GM20000 (cell line): ENCODE measurements at regions not wholly inside any gene's neighbourhood (a gene's known extent, or its start where the extent isn't known, plus 50 kb on each side); places are given as distances from the start of the nearest gene placed in this dataset.

Experiments
- DNase-seq: peaks from one replicate; pipeline ENCODE4 v3.0.0; 2012; ENCODE audit warnings: low spot score
- TF ChIP-seq, protein P1 (sequence below): IDR thresholded peaks from 2 replicates; pipeline ENCODE4 v1.5.1; 2012; ENCODE audit warnings: mild to moderate bottlenecking, control low read depth; ENCODE audit errors: extremely low read depth, missing control alignments

DNA sequence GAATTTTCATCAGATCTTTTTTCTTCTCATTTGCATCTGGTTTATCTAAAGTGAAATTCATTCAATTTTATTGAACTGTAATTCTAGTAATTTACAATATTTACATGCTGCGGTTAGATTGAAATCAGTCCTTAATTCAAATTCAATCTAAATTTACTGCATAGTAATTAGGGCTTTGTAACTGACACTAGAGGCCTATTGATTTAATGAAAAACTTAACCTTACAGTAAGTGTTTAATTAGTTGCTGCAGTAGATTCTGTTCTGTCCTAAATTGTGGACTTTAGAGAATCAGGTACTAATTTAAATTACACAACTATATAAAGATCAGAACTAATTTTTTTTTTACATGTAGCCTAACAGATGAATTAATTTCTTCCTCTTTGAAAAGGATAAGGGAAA, 758.8 kb upstream of the TENM3 start:
- TF ChIP-seq, protein P1, sequence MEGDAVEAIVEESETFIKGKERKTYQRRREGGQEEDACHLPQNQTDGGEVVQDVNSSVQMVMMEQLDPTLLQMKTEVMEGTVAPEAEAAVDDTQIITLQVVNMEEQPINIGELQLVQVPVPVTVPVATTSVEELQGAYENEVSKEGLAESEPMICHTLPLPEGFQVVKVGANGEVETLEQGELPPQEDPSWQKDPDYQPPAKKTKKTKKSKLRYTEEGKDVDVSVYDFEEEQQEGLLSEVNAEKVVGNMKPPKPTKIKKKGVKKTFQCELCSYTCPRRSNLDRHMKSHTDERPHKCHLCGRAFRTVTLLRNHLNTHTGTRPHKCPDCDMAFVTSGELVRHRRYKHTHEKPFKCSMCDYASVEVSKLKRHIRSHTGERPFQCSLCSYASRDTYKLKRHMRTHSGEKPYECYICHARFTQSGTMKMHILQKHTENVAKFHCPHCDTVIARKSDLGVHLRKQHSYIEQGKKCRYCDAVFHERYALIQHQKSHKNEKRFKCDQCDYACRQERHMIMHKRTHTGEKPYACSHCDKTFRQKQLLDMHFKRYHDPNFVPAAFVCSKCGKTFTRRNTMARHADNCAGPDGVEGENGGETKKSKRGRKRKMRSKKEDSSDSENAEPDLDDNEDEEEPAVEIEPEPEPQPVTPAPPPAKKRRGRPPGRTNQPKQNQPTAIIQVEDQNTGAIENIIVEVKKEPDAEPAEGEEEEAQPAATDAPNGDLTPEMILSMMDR, result no peak
- DNase-seq, result no peak

DNA sequence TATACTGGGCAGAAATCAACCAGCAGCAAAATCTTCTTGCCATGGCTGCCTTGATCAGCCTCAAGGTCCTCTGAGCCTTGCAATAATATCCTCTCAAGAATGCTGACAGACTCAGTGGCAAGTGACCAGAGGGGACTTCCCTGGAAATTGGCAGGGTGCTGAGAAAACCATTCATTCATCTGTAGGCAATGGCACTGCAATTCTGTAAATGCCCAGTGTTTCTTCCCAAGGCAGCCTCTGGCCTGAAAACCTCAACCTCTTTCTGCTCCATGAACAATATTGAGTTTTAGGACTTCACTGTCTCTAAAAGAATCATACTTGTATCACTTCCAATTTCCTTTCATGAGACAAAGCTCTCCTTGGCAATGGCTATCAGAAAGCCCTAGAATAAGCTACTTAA, 754.3 kb upstream of the TENM3 start:
- DNase-seq, result no peak
- TF ChIP-seq, protein P1, result no peak

DNA sequence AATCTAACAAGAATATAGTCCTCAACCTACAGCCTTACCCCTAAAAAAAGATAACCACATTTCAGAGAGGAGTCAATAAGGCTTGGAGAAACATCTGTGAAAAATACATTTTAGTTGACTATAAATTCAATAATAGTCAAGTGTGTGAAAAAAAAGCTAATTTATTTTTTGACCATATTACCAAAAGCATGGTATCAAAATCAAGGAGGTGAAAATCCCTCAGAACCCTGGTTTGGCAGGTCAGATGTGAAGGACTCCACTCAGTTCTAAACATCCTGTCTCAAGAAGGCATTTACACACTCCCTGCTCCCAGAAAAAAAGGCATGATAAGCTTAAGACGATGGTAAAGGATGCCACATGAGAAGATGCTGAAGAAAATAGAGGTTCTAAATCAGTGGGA, 745.1 kb upstream of the TENM3 start:
- TF ChIP-seq, protein P1, result no peak
- DNase-seq, result no peak

- DNase-seq, result no peak
- TF ChIP-seq, protein P1, result no peak
Measured at GRCh38 chr4:181502611-181503010, 740.6 kb upstream of the TENM3 start.

DNA sequence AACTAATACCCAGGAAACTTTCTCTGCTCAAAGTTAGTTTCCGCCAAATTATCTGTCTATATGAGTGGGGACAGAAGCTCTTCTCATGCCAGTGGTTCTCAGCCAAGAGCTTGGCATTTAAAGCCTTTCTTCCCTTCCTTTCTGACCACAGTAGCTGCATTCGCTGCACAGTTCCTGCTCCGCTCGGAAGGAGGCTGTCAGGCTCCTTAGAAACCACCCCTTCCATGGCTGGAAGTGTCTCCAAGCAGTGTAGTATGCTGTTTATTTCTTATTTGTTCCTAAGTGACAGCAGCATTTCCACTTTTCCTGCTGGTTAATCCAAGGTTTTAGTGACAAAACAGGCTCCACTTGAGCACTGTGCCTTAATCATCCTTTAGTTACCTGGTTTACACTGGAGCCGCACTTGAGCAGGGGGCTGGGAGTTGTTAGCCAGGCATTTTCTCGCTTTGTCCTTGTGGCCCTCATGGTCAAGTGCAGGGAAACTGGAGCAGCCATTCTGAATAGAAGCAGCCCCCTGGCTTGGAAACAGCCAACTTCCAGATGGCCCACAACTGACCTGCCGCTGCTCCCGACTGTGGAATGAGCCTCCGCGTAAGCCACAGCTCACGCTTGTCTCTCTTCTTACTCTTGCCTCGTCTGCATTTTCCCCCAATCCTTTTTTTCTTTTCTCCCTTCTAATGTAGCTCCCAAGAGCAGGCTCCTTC, 739.4 kb upstream of the TENM3 start:
- TF ChIP-seq, protein P1, result no peak
- no peak for DNase-seq

DNA sequence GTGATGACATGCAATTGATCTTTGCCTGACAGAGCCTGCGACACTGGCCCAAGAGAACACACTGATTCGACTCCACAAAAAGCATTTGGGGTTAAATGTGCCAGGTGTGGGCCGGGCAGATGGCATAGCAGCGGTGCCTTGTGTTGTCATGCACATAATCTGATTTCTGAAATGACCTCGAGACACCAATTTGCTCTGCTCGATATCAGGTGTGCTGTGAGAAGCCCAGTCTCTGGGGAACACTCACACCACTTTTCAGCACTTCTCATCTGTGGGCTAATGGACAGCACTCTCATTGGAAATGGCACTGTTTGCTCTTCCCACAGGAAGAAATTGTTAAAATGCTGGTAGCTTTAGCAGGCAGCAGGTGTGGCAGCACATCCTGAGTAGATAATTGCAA, 738.3 kb upstream of the TENM3 start:
- DNase-seq, result no peak
- TF ChIP-seq, protein P1, result no peak

GRCh38 chr4:181507180-181507835, 735.9 kb upstream of the TENM3 start:
- no peak for DNase-seq
- TF ChIP-seq, protein P1, result no peak
